GM21786 (cell line): ENCODE measurements at regions not wholly inside any gene's neighbourhood (a gene's known extent, or its start where the extent isn't known, plus 50 kb on each side); places are given as distances from the start of the nearest gene placed in this dataset.

ENCODE experiments used
- ATAC-seq: cut with Tn5 transposase; IDR thresholded peaks from one replicate; pipeline ENCODE4 v1.9.1; 2021; ENCODE audit not compliant: unreplicated experiment

- no peak for ATAC-seq
These were observed 108.0 kb upstream of the TLL1 start for GRCh38 chr4:165765053-165765452.

- ATAC-seq = no peak
These were observed 107.0 kb upstream of the TLL1 start for GRCh38 chr4:165766018-165766417.

GRCh38 chr4:165766976-165767375 is 106.1 kb upstream of the TLL1 start:
- no peak for ATAC-seq

- ATAC-seq = no peak
These were observed 105.4 kb upstream of the TLL1 start for GRCh38 chr4:165767671-165768070.

GRCh38 chr4:165768281-165768680 is 104.8 kb upstream of the TLL1 start:
- no peak for ATAC-seq

GRCh38 chr4:165774326-165774725 is 98.7 kb upstream of the TLL1 start:
- ATAC-seq = no peak

- no peak for ATAC-seq
These were observed 92.9 kb upstream of the TLL1 start for GRCh38 chr4:165779950-165780670.

GRCh38 chr4:165780735-165781134 is 92.3 kb upstream of the TLL1 start:
- no peak for ATAC-seq

GRCh38 chr4:165782623-165783022 is 90.4 kb upstream of the TLL1 start:
- no peak for ATAC-seq

GRCh38 chr4:165783626-165784025 is 89.4 kb upstream of the TLL1 start:
- no peak for ATAC-seq

GRCh38 chr4:165784672-165785071 is 88.4 kb upstream of the TLL1 start:
- ATAC-seq = no peak

GRCh38 chr4:165785337-165785736 is 87.7 kb upstream of the TLL1 start:
- ATAC-seq = no peak

- ATAC-seq = no peak
These were observed 85.3 kb upstream of the TLL1 start for GRCh38 chr4:165787516-165788274.

- ATAC-seq = no peak
These were observed 84.2 kb upstream of the TLL1 start for GRCh38 chr4:165788686-165789463.

- no peak for ATAC-seq
These were observed 79.8 kb upstream of the TLL1 start for GRCh38 chr4:165793236-165793635.

GRCh38 chr4:165794834-165795233 is 78.2 kb upstream of the TLL1 start:
- ATAC-seq = no peak

- ATAC-seq = no peak
These were observed 73.6 kb upstream of the TLL1 start for GRCh38 chr4:165799384-165799815.

GRCh38 chr4:165802452-165802851 is 70.6 kb upstream of the TLL1 start:
- ATAC-seq = no peak

- no peak for ATAC-seq
These were observed 70.0 kb upstream of the TLL1 start for GRCh38 chr4:165803005-165803404.

GRCh38 chr4:165805406-165805805 is 67.6 kb upstream of the TLL1 start:
- ATAC-seq = no peak

GRCh38 chr4:165806613-165807012 is 66.4 kb upstream of the TLL1 start:
- ATAC-seq = no peak

- ATAC-seq = no peak
These were observed 62.3 kb upstream of the TLL1 start for GRCh38 chr4:165810726-165811125.
